Uterus (tissue), 2 donors: ENCODE measurements at regions not wholly inside any gene's neighbourhood (a gene's known extent, or its start where the extent isn't known, plus 50 kb on each side); places are given as distances from the start of the nearest gene placed in this dataset.

Experiments
- POLR2A ChIP-seq, 2 donors: fragments of 450-650 bp; IDR thresholded peaks; one replicate each; pipeline ENCODE4 v1.6.1; 2016; ENCODE audit warnings: antibody characterized with exemption in 2 of 2, mild to moderate bottlenecking in 1 of 2, moderate library complexity in 1 of 2
- TF ChIP-seq, protein P1 (sequence below), 4 experiments: fragments of 200-600 bp in 2 of 4; fragments of 450-650 bp in 2 of 4; sonication (generic) in 2 of 4; IDR thresholded peaks; one replicate each; pipeline ENCODE4 v1.5.1; 2016 to 2019; ENCODE audit warnings: antibody characterized with exemption in 4 of 4, mild to moderate bottlenecking in 2 of 4, moderate library complexity in 1 of 4

DNA sequence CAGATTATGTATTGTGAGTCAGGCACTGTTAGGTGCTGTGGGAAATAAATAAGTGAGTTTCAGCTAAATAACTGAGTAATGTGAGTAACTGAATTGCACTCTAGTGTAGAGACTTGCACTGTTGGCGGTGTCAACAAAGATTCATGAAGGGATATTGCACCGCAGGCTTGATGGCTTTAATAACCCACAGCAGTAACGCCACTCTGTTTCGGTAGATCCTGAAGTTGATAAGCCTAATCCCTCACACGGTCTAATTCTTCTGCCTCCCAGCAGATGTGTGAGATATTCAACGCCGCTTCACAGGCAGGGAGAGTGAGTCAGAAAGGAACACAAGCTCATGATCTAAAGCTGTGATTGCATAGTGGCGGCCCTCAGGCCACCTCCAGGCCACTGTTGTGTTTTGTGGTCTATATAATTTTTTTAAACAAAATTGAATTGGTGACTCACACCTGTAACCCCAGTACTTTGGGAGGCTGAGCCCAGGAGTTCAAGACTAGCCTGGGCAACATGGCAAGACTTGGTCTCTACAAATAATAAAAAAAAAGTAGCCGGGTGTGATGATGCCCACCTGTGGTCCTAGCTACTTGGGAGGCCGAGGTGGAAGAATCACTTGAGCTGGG lies 94.3 kb downstream of the LIPG start:
- TF ChIP-seq, protein P1, sequence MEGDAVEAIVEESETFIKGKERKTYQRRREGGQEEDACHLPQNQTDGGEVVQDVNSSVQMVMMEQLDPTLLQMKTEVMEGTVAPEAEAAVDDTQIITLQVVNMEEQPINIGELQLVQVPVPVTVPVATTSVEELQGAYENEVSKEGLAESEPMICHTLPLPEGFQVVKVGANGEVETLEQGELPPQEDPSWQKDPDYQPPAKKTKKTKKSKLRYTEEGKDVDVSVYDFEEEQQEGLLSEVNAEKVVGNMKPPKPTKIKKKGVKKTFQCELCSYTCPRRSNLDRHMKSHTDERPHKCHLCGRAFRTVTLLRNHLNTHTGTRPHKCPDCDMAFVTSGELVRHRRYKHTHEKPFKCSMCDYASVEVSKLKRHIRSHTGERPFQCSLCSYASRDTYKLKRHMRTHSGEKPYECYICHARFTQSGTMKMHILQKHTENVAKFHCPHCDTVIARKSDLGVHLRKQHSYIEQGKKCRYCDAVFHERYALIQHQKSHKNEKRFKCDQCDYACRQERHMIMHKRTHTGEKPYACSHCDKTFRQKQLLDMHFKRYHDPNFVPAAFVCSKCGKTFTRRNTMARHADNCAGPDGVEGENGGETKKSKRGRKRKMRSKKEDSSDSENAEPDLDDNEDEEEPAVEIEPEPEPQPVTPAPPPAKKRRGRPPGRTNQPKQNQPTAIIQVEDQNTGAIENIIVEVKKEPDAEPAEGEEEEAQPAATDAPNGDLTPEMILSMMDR (IDR thresholded peaks at IDR 0.05) = no peak
- no peak for TF ChIP-seq POLR2A (IDR thresholded peaks at IDR 0.05)
